Gastroesophageal sphincter (tissue), 3 donors: ENCODE measurements at regions not wholly inside any gene's neighbourhood (a gene's known extent, or its start where the extent isn't known, plus 50 kb on each side); places are given as distances from the start of the nearest gene placed in this dataset.

ENCODE experiments used
- CTCF ChIP-seq, 4 experiments: fragments of 200-600 bp in 2 of 4; fragments of 450-650 bp in 2 of 4; sonication (generic) in 1 of 4; IDR thresholded peaks; one replicate each; pipeline ENCODE4 v1.5.1; 2017 to 2019; ENCODE audit warnings: antibody characterized with exemption in 4 of 4, mild to moderate bottlenecking in 2 of 4, moderate library complexity in 2 of 4
- POLR2AphosphoS5 ChIP-seq: sonication (generic); formaldehyde crosslinking; IDR thresholded peaks from one replicate; pipeline ENCODE4 v1.6.1; 2017; ENCODE audit warnings: antibody characterized with exemption

GRCh38 chr11:82533628-82534327 is 199.9 kb downstream of the FAM181B start:
- TF ChIP-seq POLR2AphosphoS5 (no peak), CTCF (IDR thresholded peaks at IDR 0.05) (peak in 1 of 4 experiments; percentile 12)
